NCI-H2081 (cell line): ENCODE measurements at regions not wholly inside any gene's neighbourhood (a gene's known extent, or its start where the extent isn't known, plus 50 kb on each side); places are given as distances from the start of the nearest gene placed in this dataset.

Source experiments
- DNase-seq, 2 experiments: peaks; one replicate each; lab custom pipeline; 2025; lab: John Stamatoyannopoulos, UW

- no peak for DNase-seq
Observed at GRCh38 chr7:106419455-106420182, 134.8 kb upstream of the NAMPT start.

- DNase-seq, result no peak
Observed at GRCh38 chr7:106418526-106418925, 133.7 kb upstream of the NAMPT start.

- no peak for DNase-seq
Observed at GRCh38 chr7:106418094-106418493, 133.3 kb upstream of the NAMPT start.

- no peak for DNase-seq
Observed at GRCh38 chr7:106417273-106417902, 132.6 kb upstream of the NAMPT start.

- DNase-seq, result no peak
Observed at GRCh38 chr7:106416430-106416829, 131.6 kb upstream of the NAMPT start.

- no peak for DNase-seq
Observed at GRCh38 chr7:106415433-106415832, 130.7 kb upstream of the NAMPT start.

- no peak for DNase-seq
Observed at GRCh38 chr7:106413446-106413845, 128.7 kb upstream of the NAMPT start.

GRCh38 chr7:106405697-106406141 is 120.9 kb upstream of the NAMPT start:
- DNase-seq, result no peak

GRCh38 chr7:106402898-106403297 is 118.1 kb upstream of the NAMPT start:
- no peak for DNase-seq

- DNase-seq, result no peak
Observed at GRCh38 chr7:106400923-106401322, 116.1 kb upstream of the NAMPT start.

GRCh38 chr7:106398786-106399185 is 114.0 kb upstream of the NAMPT start:
- DNase-seq, result no peak

GRCh38 chr7:106397994-106398393 is 113.2 kb upstream of the NAMPT start:
- DNase-seq, result no peak

- no peak for DNase-seq
Observed at GRCh38 chr7:106394526-106394925, 109.7 kb upstream of the NAMPT start.

GRCh38 chr7:106393564-106394251 is 108.9 kb upstream of the NAMPT start:
- no peak for DNase-seq

GRCh38 chr7:106392590-106392989 is 107.8 kb upstream of the NAMPT start:
- no peak for DNase-seq

GRCh38 chr7:106392144-106392543 is 107.4 kb upstream of the NAMPT start:
- DNase-seq, result no peak

GRCh38 chr7:106386958-106387357 is 102.2 kb upstream of the NAMPT start:
- no peak for DNase-seq

- no peak for DNase-seq
Observed at GRCh38 chr7:106384373-106384772, 99.6 kb upstream of the NAMPT start.

GRCh38 chr7:106382929-106383328 is 98.1 kb upstream of the NAMPT start:
- no peak for DNase-seq

- no peak for DNase-seq
Observed at GRCh38 chr7:106382129-106382528, 97.3 kb upstream of the NAMPT start.

- DNase-seq, result no peak
Observed at GRCh38 chr7:106381252-106381651, 96.5 kb upstream of the NAMPT start.

GRCh38 chr7:106377847-106378361 is 93.1 kb upstream of the NAMPT start:
- DNase-seq, result no peak
